ENCODE measurements at regions not wholly inside any gene's neighbourhood (a gene's known extent, or its start where the extent isn't known, plus 50 kb on each side); places are given as distances from the start of the nearest gene placed in this dataset.

- H3K4me3 ChIP-seq (ENCODE audit: low read length, poor library complexity, severe bottlenecking): no peak overlapping the region
- H3K36me3 ChIP-seq (ENCODE audit: insufficient read depth, low read length): no peaks in the 10 kb centered on the region
- H3K9me3 ChIP-seq (ENCODE audit: insufficient read depth, low read depth, low read length): no peaks in the 10 kb centered on the region; the same call in 1 of the 2 replicates
- H2AFZ ChIP-seq (ENCODE audit: low read length): no peak overlapping the region
- H3K4me1 ChIP-seq (ENCODE audit: insufficient read depth, low read length, poor library complexity, severe bottlenecking): no peaks in the 10 kb centered on the region
- no peaks in the 10 kb centered on the region for H3F3A ChIP-seq (ENCODE audit: low read depth)
- H3K9me2 ChIP-seq (replicated peaks; ENCODE audit: low read depth, low read length): no peaks in the 10 kb centered on the region
- no peaks in the 10 kb centered on the region for H3K27me3 ChIP-seq (ENCODE audit: insufficient read depth, low read length, poor library complexity, severe bottlenecking)
- no peaks in the 10 kb centered on the region for H3K79me2 ChIP-seq (ENCODE audit: insufficient read depth, low read length)
- no peaks in the 10 kb centered on the region for H4K20me1 ChIP-seq (ENCODE audit: insufficient read depth, low read length, poor library complexity, severe bottlenecking)
- H3K4me2 ChIP-seq (ENCODE audit: low read depth, low read length, poor library complexity, severe bottlenecking): no peak overlapping the region
- TF ChIP-seq, protein P1, sequence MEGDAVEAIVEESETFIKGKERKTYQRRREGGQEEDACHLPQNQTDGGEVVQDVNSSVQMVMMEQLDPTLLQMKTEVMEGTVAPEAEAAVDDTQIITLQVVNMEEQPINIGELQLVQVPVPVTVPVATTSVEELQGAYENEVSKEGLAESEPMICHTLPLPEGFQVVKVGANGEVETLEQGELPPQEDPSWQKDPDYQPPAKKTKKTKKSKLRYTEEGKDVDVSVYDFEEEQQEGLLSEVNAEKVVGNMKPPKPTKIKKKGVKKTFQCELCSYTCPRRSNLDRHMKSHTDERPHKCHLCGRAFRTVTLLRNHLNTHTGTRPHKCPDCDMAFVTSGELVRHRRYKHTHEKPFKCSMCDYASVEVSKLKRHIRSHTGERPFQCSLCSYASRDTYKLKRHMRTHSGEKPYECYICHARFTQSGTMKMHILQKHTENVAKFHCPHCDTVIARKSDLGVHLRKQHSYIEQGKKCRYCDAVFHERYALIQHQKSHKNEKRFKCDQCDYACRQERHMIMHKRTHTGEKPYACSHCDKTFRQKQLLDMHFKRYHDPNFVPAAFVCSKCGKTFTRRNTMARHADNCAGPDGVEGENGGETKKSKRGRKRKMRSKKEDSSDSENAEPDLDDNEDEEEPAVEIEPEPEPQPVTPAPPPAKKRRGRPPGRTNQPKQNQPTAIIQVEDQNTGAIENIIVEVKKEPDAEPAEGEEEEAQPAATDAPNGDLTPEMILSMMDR (conservative IDR thresholded peaks at IDR 0.05; ENCODE audit: low read length): no peak
- no peak overlapping the region for H3K9ac ChIP-seq (ENCODE audit: low read depth, low read length, poor library complexity, severe bottlenecking)
These were observed 784.1 kb upstream of the TBX3 start for GRCh38 chr12:115468087-115468510.

GRCh38 chr12:115467531-115467930, 783.6 kb upstream of the TBX3 start:
- Histone ChIP-seq H3K4me1 (ENCODE audit: insufficient read depth, low read length, poor library complexity, severe bottlenecking) (no peaks in the 10 kb centered on the region), H3K79me2 (ENCODE audit: insufficient read depth, low read length) (no peaks in the 10 kb centered on the region), H4K20me1 (ENCODE audit: insufficient read depth, low read length, poor library complexity, severe bottlenecking) (no peaks in the 10 kb centered on the region), H3F3A (ENCODE audit: low read depth) (no peaks in the 10 kb centered on the region), H3K9ac (ENCODE audit: low read depth, low read length, poor library complexity, severe bottlenecking) (no peak overlapping the region), H3K9me2 (replicated peaks; ENCODE audit: low read depth, low read length) (no peaks in the 10 kb centered on the region), H3K4me2 (ENCODE audit: low read depth, low read length, poor library complexity, severe bottlenecking) (no peak overlapping the region), H3K27me3 (ENCODE audit: insufficient read depth, low read length, poor library complexity, severe bottlenecking) (no peaks in the 10 kb centered on the region), H3K9me3 (ENCODE audit: insufficient read depth, low read depth, low read length) (no peaks in the 10 kb centered on the region; the same call in 1 of the 2 replicates), H3K36me3 (ENCODE audit: insufficient read depth, low read length) (no peaks in the 10 kb centered on the region), H3K4me3 (ENCODE audit: low read length, poor library complexity, severe bottlenecking) (no peak overlapping the region), H2AFZ (ENCODE audit: low read length) (no peak overlapping the region)
- TF ChIP-seq, protein P1 (conservative IDR thresholded peaks at IDR 0.05; ENCODE audit: low read length): no peak
- TF ChIP-seq EZH2phosphoT487 (IDR thresholded peaks at IDR 0.05; ENCODE audit: borderline replicate concordance): no peak

DNA sequence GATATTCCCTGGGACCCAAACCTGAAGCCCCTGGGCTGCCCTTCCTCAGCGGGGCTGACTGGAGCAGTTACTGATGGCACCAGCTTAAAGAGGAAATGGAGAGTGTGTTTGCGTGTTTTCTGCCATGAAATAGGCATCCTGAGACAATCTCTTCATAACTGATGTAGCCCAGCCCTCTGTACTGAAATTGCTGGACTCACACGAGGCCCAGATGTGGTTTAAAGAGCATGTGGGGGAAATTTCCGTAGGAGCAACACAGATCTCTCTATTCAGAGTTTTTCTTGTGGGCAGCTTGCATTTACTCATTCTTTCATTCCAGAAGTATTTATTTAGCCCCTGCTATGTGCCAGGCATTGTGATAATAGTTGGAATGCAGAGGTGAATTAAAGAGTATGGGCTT, 782.1 kb upstream of the TBX3 start:
- no peaks in the 10 kb centered on the region for H3K79me2 ChIP-seq (ENCODE audit: insufficient read depth, low read length)
- H3K27me3 ChIP-seq (ENCODE audit: insufficient read depth, low read length, poor library complexity, severe bottlenecking): no peaks in the 10 kb centered on the region
- no peaks in the 10 kb centered on the region for H3K36me3 ChIP-seq (ENCODE audit: insufficient read depth, low read length)
- no peak overlapping the region for H3K4me3 ChIP-seq (ENCODE audit: low read length, poor library complexity, severe bottlenecking)
- TF ChIP-seq EZH2phosphoT487 (IDR thresholded peaks at IDR 0.05; ENCODE audit: borderline replicate concordance): no peak
- TF ChIP-seq, protein P1 (conservative IDR thresholded peaks at IDR 0.05; ENCODE audit: low read length): no peak
- no peak overlapping the region for H2AFZ ChIP-seq (ENCODE audit: low read length)
- no peaks in the 10 kb centered on the region for H3K9me2 ChIP-seq (replicated peaks; ENCODE audit: low read depth, low read length)
- H3K9me3 ChIP-seq (ENCODE audit: insufficient read depth, low read depth, low read length): no peaks in the 10 kb centered on the region; the same call in 1 of the 2 replicates
- no peak overlapping the region for H3K9ac ChIP-seq (ENCODE audit: low read depth, low read length, poor library complexity, severe bottlenecking)
- H3K4me1 ChIP-seq (ENCODE audit: insufficient read depth, low read length, poor library complexity, severe bottlenecking): no peaks in the 10 kb centered on the region
- H3F3A ChIP-seq (ENCODE audit: low read depth): no peaks in the 10 kb centered on the region
- H3K4me2 ChIP-seq (ENCODE audit: low read depth, low read length, poor library complexity, severe bottlenecking): no peak overlapping the region
- H4K20me1 ChIP-seq (ENCODE audit: insufficient read depth, low read length, poor library complexity, severe bottlenecking): no peaks in the 10 kb centered on the region

Measured in Loucy (cell line).